Activated T-cell treated with anti-CD3 and anti-CD28 coated beads for 48 hours (primary cell): ENCODE measurements at regions not wholly inside any gene's neighbourhood (a gene's known extent, or its start where the extent isn't known, plus 50 kb on each side); places are given as distances from the start of the nearest gene placed in this dataset.

Experiments used
- DNase-seq: peaks from one replicate; pipeline ENCODE4 v3.0.0-alpha.2; 2020; ENCODE audit warnings: low read depth

GRCh38 chr11:42179216-42179615 lies 719.8 kb upstream of the LRRC4C start:
- no peak for DNase-seq

- DNase-seq: no peak
These were observed 736.0 kb upstream of the LRRC4C start for GRCh38 chr11:42195289-42196013.

- DNase-seq: no peak
These were observed 740.9 kb upstream of the LRRC4C start for GRCh38 chr11:42200311-42200710.

- no peak for DNase-seq
These were observed 742.2 kb upstream of the LRRC4C start for GRCh38 chr11:42201603-42202148.

- no peak for DNase-seq
These were observed 746.1 kb upstream of the LRRC4C start for GRCh38 chr11:42205518-42205917.

- DNase-seq: no peak
These were observed 766.2 kb upstream of the LRRC4C start for GRCh38 chr11:42225664-42226063.

- no peak for DNase-seq
These were observed 773.2 kb upstream of the LRRC4C start for GRCh38 chr11:42232673-42233072.

- no peak for DNase-seq
These were observed 775.0 kb upstream of the LRRC4C start for GRCh38 chr11:42234451-42234951.

- no peak for DNase-seq
These were observed 778.3 kb upstream of the LRRC4C start for GRCh38 chr11:42237701-42238235.

GRCh38 chr11:42239188-42239587 lies 779.7 kb upstream of the LRRC4C start:
- no peak for DNase-seq

GRCh38 chr11:42243385-42243784 lies 783.9 kb upstream of the LRRC4C start:
- no peak for DNase-seq

GRCh38 chr11:42244376-42244775 lies 784.9 kb upstream of the LRRC4C start:
- DNase-seq: no peak

GRCh38 chr11:42249401-42249800 lies 789.9 kb upstream of the LRRC4C start:
- DNase-seq: no peak

GRCh38 chr11:42249956-42250355 lies 790.5 kb upstream of the LRRC4C start:
- no peak for DNase-seq

GRCh38 chr11:42251984-42252383 lies 792.5 kb upstream of the LRRC4C start:
- DNase-seq: no peak

- DNase-seq: no peak
These were observed 793.7 kb upstream of the LRRC4C start for GRCh38 chr11:42253156-42253555.

GRCh38 chr11:42255906-42256305 lies 796.5 kb upstream of the LRRC4C start:
- DNase-seq: no peak

- no peak for DNase-seq
These were observed 798.1 kb upstream of the LRRC4C start for GRCh38 chr11:42257534-42257933.

GRCh38 chr11:42265072-42265471 lies 805.6 kb upstream of the LRRC4C start:
- no peak for DNase-seq

GRCh38 chr11:42271306-42271705 lies 811.9 kb upstream of the LRRC4C start:
- DNase-seq: no peak

- DNase-seq: no peak
These were observed 814.5 kb upstream of the LRRC4C start for GRCh38 chr11:42273977-42274376.

GRCh38 chr11:42296910-42297309 lies 837.5 kb upstream of the LRRC4C start:
- DNase-seq: no peak

- no peak for DNase-seq
These were observed 840.3 kb upstream of the LRRC4C start for GRCh38 chr11:42299780-42300179.

GRCh38 chr11:42301777-42302176 lies 842.3 kb upstream of the LRRC4C start:
- no peak for DNase-seq
